ENCODE measurements at regions not wholly inside any gene's neighbourhood (a gene's known extent, or its start where the extent isn't known, plus 50 kb on each side); places are given as distances from the start of the nearest gene placed in this dataset.

DNA sequence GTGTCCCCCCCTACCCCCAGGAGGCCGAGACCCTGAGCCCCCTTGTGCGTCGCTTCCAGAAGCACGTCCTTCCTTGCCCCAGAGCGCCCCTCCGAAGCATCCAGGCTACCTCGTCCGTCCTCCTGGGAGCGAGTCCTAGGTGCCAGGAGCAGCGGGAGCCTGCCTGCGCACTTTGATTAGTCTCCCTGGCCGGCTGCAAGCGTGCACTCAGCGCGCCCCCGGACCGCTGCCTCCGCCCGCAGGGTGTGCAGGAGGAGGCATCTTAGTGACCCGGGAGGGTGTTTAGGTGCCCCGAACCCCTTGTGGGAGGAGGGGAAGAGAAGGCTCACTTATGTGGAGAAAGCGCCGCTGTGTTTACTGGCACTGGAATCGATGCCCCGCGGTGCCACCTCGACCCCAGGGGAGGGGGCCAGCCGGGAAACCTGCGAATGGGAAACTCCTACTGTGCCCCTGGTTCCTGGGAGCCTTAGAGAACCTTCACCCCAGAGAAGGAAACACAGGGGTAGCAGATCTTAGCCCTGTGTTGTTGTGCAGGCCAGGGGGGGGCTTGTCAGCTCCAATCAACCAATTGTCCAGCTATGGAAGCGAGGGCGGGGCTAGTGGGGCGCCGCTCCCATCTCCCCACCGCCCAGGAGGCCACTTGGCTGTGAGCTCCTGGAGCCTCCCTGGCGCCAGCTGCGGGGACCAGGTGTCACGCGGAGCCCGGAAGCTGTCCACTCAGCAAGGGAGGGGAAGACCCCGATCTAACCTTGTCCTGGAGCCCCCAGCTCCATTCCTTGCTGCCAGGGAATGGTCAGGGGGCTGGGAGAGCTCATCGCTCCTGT lies 922.8 kb upstream of the EEF2KMT start:
- TF ChIP-seq TAF1 (IDR thresholded peaks at IDR 0.05; ENCODE audit: borderline replicate concordance, insufficient read depth, low read length) (no peak), POLR2AphosphoS5 (IDR thresholded peaks at IDR 0.05; ENCODE audit: low read depth, low read length) (no peak)
